H1 (cell line): ENCODE measurements at regions not wholly inside any gene's neighbourhood (a gene's known extent, or its start where the extent isn't known, plus 50 kb on each side); places are given as distances from the start of the nearest gene placed in this dataset.

Experiments used
- CTCF ChIA-PET: fragments of 300-600 bp; sonication (Branson Sonifier 250); formaldehyde crosslinking; loops from one replicate; lab custom pipeline; 2021; ENCODE audit not compliant: partially characterized antibody; lab: Charles Lee
- POLR2A ChIA-PET: fragments of 300-600 bp; sonication (Branson Sonifier 250); formaldehyde crosslinking; loops from one replicate; lab custom pipeline; 2021; ENCODE audit warnings: inconsistent platforms; ENCODE audit not compliant: partially characterized antibody; lab: Charles Lee
- DNase-seq, 2 experiments: peaks; one replicate each; pipeline versions ENCODE4 v3.0.0 to v3.0.0-alpha.2; 2010 to 2022; ENCODE audit warnings: low spot score in 2 of 2, low read depth in 1 of 2, mixed read lengths in 1 of 2
- FAIRE-seq: peaks from 2 replicates; lab custom pipeline; 2011; peaks lifted over from hg19 to GRCh38; lab: Jason Lieb, UNC
- H2AFZ ChIP-seq: 2 replicates; pipeline ENCODE4 v1.8.1; 2012; ENCODE audit warnings: low read length, inconsistent platforms
- H2AK5ac ChIP-seq: 2 replicates; pipeline ENCODE4 v1.6.1; 2013; ENCODE audit warnings: low read depth, low read length
- H2BK120ac ChIP-seq: replicated peaks from 2 replicates; pipeline ENCODE3; 2013; ENCODE audit warnings: low read depth, low read length, inconsistent platforms
- H2BK12ac ChIP-seq: 2 replicates; pipeline ENCODE4 v1.6.1; 2013; ENCODE audit warnings: low read depth, low read length
- H2BK15ac ChIP-seq: 2 replicates; pipeline ENCODE4 v1.6.1; 2013; ENCODE audit warnings: low read length
- H2BK20ac ChIP-seq: 2 replicates; pipeline ENCODE4 v1.6.1; 2013; ENCODE audit warnings: low read length
- H2BK5ac ChIP-seq: 2 replicates; pipeline ENCODE4 v1.6.1; 2013; ENCODE audit warnings: low read depth, low read length
- H3K14ac ChIP-seq: 2 replicates; pipeline ENCODE4 v1.6.1; 2013; ENCODE audit warnings: inconsistent platforms; ENCODE audit not compliant: insufficient read length
- H3K18ac ChIP-seq: 2 replicates; pipeline ENCODE4 v1.6.1; 2013; ENCODE audit warnings: low read length; ENCODE audit errors: extremely low read depth
- H3K23ac ChIP-seq: 2 replicates; pipeline ENCODE4 v1.6.1; 2013; ENCODE audit warnings: inconsistent platforms; ENCODE audit not compliant: insufficient read length
- H3K23me2 ChIP-seq: 2 replicates; pipeline ENCODE4 v1.6.1; 2013; ENCODE audit warnings: low read depth, low read length
- H3K27ac ChIP-seq: 2 replicates; pipeline ENCODE4 v1.6.1; 2011; ENCODE audit warnings: low read depth, low read length, inconsistent platforms
- H3K27me3 ChIP-seq, 4 experiments: replicated peaks in 1 of 4; 1 replicate in 1 of 4; 2 replicates in 3 of 4; pipeline versions ENCODE4 v1.6.1 to v1.8.1; 2011 to 2013; ENCODE audit warnings: low read length in 3 of 4, mild to moderate bottlenecking in 3 of 4, inconsistent platforms in 2 of 4, mixed read lengths in 2 of 4, moderate library complexity in 1 of 4; ENCODE audit not compliant: control insufficient read depth in 3 of 4, insufficient read depth in 3 of 4; ENCODE audit errors: extremely low read depth in 1 of 4
- H3K36me3 ChIP-seq, 4 experiments: 2 replicates each; pipeline versions ENCODE4 v1.6.1 to v1.8.1; 2011 to 2013; ENCODE audit warnings: mild to moderate bottlenecking in 4 of 4, low read length in 3 of 4, moderate library complexity in 2 of 4, control low read depth in 1 of 4, inconsistent platforms in 1 of 4; ENCODE audit not compliant: insufficient read depth in 4 of 4, control insufficient read depth in 2 of 4
- H3K4ac ChIP-seq: replicated peaks from 2 replicates; pipeline ENCODE3; 2013; ENCODE audit warnings: low read length, low read depth, mixed read lengths, inconsistent platforms; ENCODE audit not compliant: insufficient read length
- H3K4me1 ChIP-seq, 4 experiments: replicated peaks in 1 of 4; 1 replicate in 1 of 4; 2 replicates in 3 of 4; pipeline versions ENCODE4 v1.6.1 to v1.8.1; 2011 to 2013; ENCODE audit warnings: low read length in 3 of 4, inconsistent platforms in 2 of 4, mixed read lengths in 1 of 4; ENCODE audit not compliant: insufficient read depth in 4 of 4, control insufficient read depth in 3 of 4
- H3K4me2 ChIP-seq, 2 experiments: 2 replicates each; pipeline versions ENCODE4 v1.6.1 to v1.8.1; 2011 to 2013; ENCODE audit warnings: low read depth in 2 of 2, low read length in 2 of 2, control low read depth in 1 of 2, inconsistent platforms in 1 of 2, mild to moderate bottlenecking in 1 of 2; ENCODE audit not compliant: insufficient read depth in 1 of 2
- H3K4me3 ChIP-seq, 4 experiments: fragments of 200-600, 300-600 bp in 1 of 4; sonication (generic), shearing (Covaris generic), sonication (Bioruptor Twin) in 1 of 4; 2 replicates each; pipeline versions ENCODE4 v1.5.1 to v1.8.1; 2011 to 2016; ENCODE audit warnings: low read length in 4 of 4, low read depth in 3 of 4, control low read depth in 2 of 4, inconsistent platforms in 2 of 4, mild to moderate bottlenecking in 2 of 4, mixed read lengths in 1 of 4, moderate library complexity in 1 of 4; ENCODE audit not compliant: insufficient read depth in 2 of 4; ENCODE audit errors: extremely low read depth in 1 of 4
- H3K56ac ChIP-seq: replicated peaks from 2 replicates; pipeline ENCODE3; 2013; ENCODE audit warnings: low read depth, mild to moderate bottlenecking, mixed read lengths, low read length, inconsistent platforms; ENCODE audit not compliant: insufficient read length
- H3K79me1 ChIP-seq: 2 replicates; pipeline ENCODE4 v1.6.1; 2013; ENCODE audit warnings: low read depth, low read length, control low read depth
- H3K79me2 ChIP-seq, 2 experiments: 2 replicates each; pipeline versions ENCODE4 v1.6.1 to v1.8.1; 2012 to 2013; ENCODE audit warnings: low read length in 2 of 2, mild to moderate bottlenecking in 2 of 2, inconsistent platforms in 1 of 2; ENCODE audit not compliant: insufficient read depth in 2 of 2, control insufficient read depth in 1 of 2
- H3K9ac ChIP-seq, 4 experiments: replicated peaks in 1 of 4; 1 replicate in 1 of 4; 2 replicates in 3 of 4; pipeline versions ENCODE4 v1.6.1 to v1.8.1; 2011 to 2013; ENCODE audit warnings: low read depth in 3 of 4, low read length in 3 of 4, control low read depth in 2 of 4, mild to moderate bottlenecking in 2 of 4, moderate library complexity in 2 of 4, inconsistent platforms in 1 of 4; ENCODE audit errors: extremely low read depth in 1 of 4
- H3K9me3 ChIP-seq, 2 experiments: 2 replicates each; pipeline versions ENCODE4 v1.6.1 to v1.8.1; 2012 to 2013; ENCODE audit warnings: mild to moderate bottlenecking in 2 of 2, moderate library complexity in 2 of 2, control low read depth in 1 of 2, inconsistent platforms in 1 of 2, low read depth in 1 of 2, low read length in 1 of 2, mixed read lengths in 1 of 2; ENCODE audit not compliant: insufficient read depth in 2 of 2
- H4K20me1 ChIP-seq, 2 experiments: replicated peaks in 1 of 2; 2 replicates each; pipeline versions ENCODE3 to v1.8.1; 2011 to 2013; ENCODE audit warnings: inconsistent platforms in 2 of 2, low read length in 2 of 2, mild to moderate bottlenecking in 1 of 2; ENCODE audit not compliant: insufficient read depth in 2 of 2, control insufficient read depth in 1 of 2
- H4K5ac ChIP-seq: 2 replicates; pipeline ENCODE4 v1.6.1; 2013; ENCODE audit warnings: low read length, low read depth, mixed read lengths, inconsistent platforms; ENCODE audit not compliant: insufficient read length
- H4K8ac ChIP-seq: 2 replicates; pipeline ENCODE4 v1.8.0; 2013; ENCODE audit warnings: mild to moderate bottlenecking, moderate library complexity, low read length, inconsistent platforms; ENCODE audit not compliant: insufficient read depth; ENCODE audit errors: extremely low read depth
- H4K91ac ChIP-seq: replicated peaks from 2 replicates; pipeline ENCODE3; 2013; ENCODE audit warnings: low read length, mixed read lengths, inconsistent platforms; ENCODE audit not compliant: insufficient read length
- ASH2L ChIP-seq: fragments of 200-600, 300-600 bp; sonication (generic); IDR thresholded peaks from one replicate; pipeline ENCODE4 v1.7.1; 2017; ENCODE audit warnings: low read length
- ATF3 ChIP-seq: IDR thresholded peaks from 2 replicates; pipeline ENCODE4 v1.6.1; 2011; ENCODE audit warnings: low read depth, mild to moderate bottlenecking, low read length; ENCODE audit not compliant: insufficient read depth
- CHD1 ChIP-seq: IDR thresholded peaks from 2 replicates; pipeline ENCODE4 v1.6.1; 2012; ENCODE audit warnings: low read depth, low read length, improper control_type of control experiment
- EGR1 ChIP-seq: IDR thresholded peaks from 2 replicates; pipeline ENCODE4 v1.6.1; 2011; ENCODE audit warnings: low read depth, low read length, borderline replicate concordance
- KDM4A ChIP-seq: IDR thresholded peaks from one replicate; pipeline ENCODE4 v1.7.1; 2012; ENCODE audit warnings: low read depth, mild to moderate bottlenecking, moderate library complexity, low read length, inconsistent platforms; ENCODE audit not compliant: severe bottlenecking
- NANOG ChIP-seq: IDR thresholded peaks from 2 replicates; pipeline ENCODE4 v1.6.1; 2011; ENCODE audit warnings: low read length, low read depth, mild to moderate bottlenecking, inconsistent platforms; ENCODE audit not compliant: insufficient read depth, poor library complexity, severe bottlenecking
- PHF8 ChIP-seq: fragments of 200-600 bp; sonication (generic); conservative IDR thresholded peaks from 2 replicates; pipeline ENCODE4 v1.7.1; 2012; ENCODE audit warnings: low read depth, mild to moderate bottlenecking, inconsistent platforms, low read length, moderate library complexity
- POLR2AphosphoS5 ChIP-seq: IDR thresholded peaks from 2 replicates; pipeline ENCODE4 v1.6.1; 2011; ENCODE audit warnings: low read depth, low read length
- SAP30 ChIP-seq: fragments of 300-600 bp; sonication (generic); IDR thresholded peaks from 2 replicates; pipeline ENCODE4 v1.7.1; 2012; ENCODE audit warnings: low read length, moderate library complexity, mild to moderate bottlenecking, inconsistent platforms; ENCODE audit not compliant: insufficient read depth, insufficient replicate concordance
- SIX5 ChIP-seq: IDR thresholded peaks from 2 replicates; pipeline ENCODE4 v1.6.1; 2011; ENCODE audit warnings: mild to moderate bottlenecking, low read depth, low read length
- TBP ChIP-seq: IDR thresholded peaks from 2 replicates; pipeline ENCODE4 v1.6.1; 2011; ENCODE audit warnings: low read depth, low read length, improper control_type of control experiment
- USF2 ChIP-seq: IDR thresholded peaks from 2 replicates; pipeline ENCODE4 v1.6.1; 2011; ENCODE audit warnings: low read length, improper control_type of control experiment
- WGBS, 2 experiments: shearing (Covaris generic) in 1 of 2; methylation state at CpG; one replicate each; pipeline versions ENCODE4 v1.1.6 to v1.1.7; 2013 to 2015; ENCODE audit warnings: low lambda C conversion rate in 2 of 2, mixed read lengths in 2 of 2, inconsistent platforms in 1 of 2, low coverage in 1 of 2, missing lambda C conversion rate in 1 of 2; ENCODE audit not compliant: insufficient replicate concordance in 2 of 2, insufficient coverage in 1 of 2, insufficient read length in 1 of 2; ENCODE audit errors: extremely low coverage in 1 of 2, missing lambda C conversion rate in 1 of 2; 5-methylcytosine and 5-hydroxymethylcytosine counted together

- POLR2A ChIA-PET, result no interaction called here
- FAIRE-seq, result no peak
- no peak overlapping the region for H2BK20ac ChIP-seq
- TF ChIP-seq POLR2AphosphoS5 (no peak), SAP30 (no peak), USF2 (no peak), CHD1 (no peak), TBP (no peak), KDM4A (no peak), ASH2L (no peak), PHF8 (no peak), EGR1 (no peak), SIX5 (no peak), ATF3 (no peak), NANOG (no peak)
Observed at GRCh38 chr3:5390221-5390620, 202.7 kb downstream of the EDEM1 start.

More at GRCh38 chr3:5390221-5390620, 202.7 kb downstream of the EDEM1 start:
- Histone ChIP-seq H3K9me3 (no peaks in the 10 kb centered on the region), H3K79me1 (no peaks in the 10 kb centered on the region), H3K9ac (no peak overlapping the region), H3K23ac (no peak overlapping the region), H3K4me2 (no peak overlapping the region), H3K4me1 (no peaks in the 10 kb centered on the region), H2BK5ac (no peak overlapping the region), H3K14ac (no peak overlapping the region), H3K79me2 (no peaks in the 10 kb centered on the region), H3K27ac (no peak overlapping the region), H2BK12ac (no peak overlapping the region), H4K20me1 (no peaks in the 10 kb centered on the region), H3K27me3 (no peaks in the 10 kb centered on the region), H2BK15ac (no peak overlapping the region), H2AK5ac (no peak overlapping the region), H4K91ac (no peak overlapping the region), H3K23me2 (no peaks in the 10 kb centered on the region), H3K18ac (no peak overlapping the region), H3K4ac (no peak overlapping the region), H3K56ac (no peak overlapping the region), H3K36me3 (no peaks in the 10 kb centered on the region), H4K5ac (no peak overlapping the region), H2AFZ (no peak overlapping the region), H3K4me3 (no peak overlapping the region), H4K8ac (no peak overlapping the region), H2BK120ac (no peak overlapping the region)
- WGBS, 2 experiments, result 78% methylated on average over 5 of the region's 5 CpGs; no CpG with 5 or more reads in 1 of the 2 experiments
- CTCF ChIA-PET, result no interaction called here
- no peak for DNase-seq
